Panc1 (cell line): ENCODE measurements at regions not wholly inside any gene's neighbourhood (a gene's known extent, or its start where the extent isn't known, plus 50 kb on each side); places are given as distances from the start of the nearest gene placed in this dataset.

Experiments used
- ATAC-seq: fragments of 200-7000 bp; cut with Tn5 transposase; 2 replicates; pipeline ENCODE4 v1.9.1; 2020; ENCODE audit warnings: mild to moderate bottlenecking, moderate library complexity
- BruUV-seq: library from RNA; stranded (reverse); fragments of 400-500 nt; replicated peaks from 2 replicates; lab custom pipeline; 2021; lab: Mats Ljungman, UMichigan
- CTCF ChIA-PET: fragments of 300-600 bp; sonication (Branson Sonifier 250); formaldehyde crosslinking; loops from one replicate; lab custom pipeline; 2022; ENCODE audit warnings: antibody characterized with exemption; lab: Charles Lee
- POLR2A ChIA-PET: fragments of 300-600 bp; sonication (Branson Sonifier 250); formaldehyde crosslinking; loops from one replicate; lab custom pipeline; 2022; ENCODE audit warnings: antibody characterized with exemption; lab: Charles Lee
- DNase-seq: peaks from one replicate; pipeline ENCODE4 v3.0.0-alpha.2; 2010; ENCODE audit warnings: low read depth, low spot score
- H3K27ac ChIP-seq: 2 replicates; pipeline ENCODE4 v1.5.1; 2011; ENCODE audit warnings: mild to moderate bottlenecking, low read length, inconsistent platforms
- H3K27me3 ChIP-seq: fragments of 200-500 bp; sonication (Bioruptor generic); 2 replicates; pipeline ENCODE4 v1.6.0; 2014; ENCODE audit warnings: low read length, inconsistent platforms; ENCODE audit not compliant: control insufficient read depth, insufficient read depth
- H3K36me3 ChIP-seq: fragments of 200-500 bp; sonication (Bioruptor generic); 2 replicates; pipeline ENCODE4 v1.5.1; 2014; ENCODE audit warnings: inconsistent platforms, mild to moderate bottlenecking, low read length, moderate library complexity; ENCODE audit not compliant: control insufficient read depth, insufficient read depth
- H3K4me1 ChIP-seq: 2 replicates; pipeline ENCODE4 v1.5.1; 2011; ENCODE audit warnings: inconsistent platforms, mild to moderate bottlenecking, low read length, moderate library complexity; ENCODE audit not compliant: control insufficient read depth, insufficient read depth
- H3K4me3 ChIP-seq, 2 experiments: 2 replicates each; pipeline ENCODE4 v1.5.1; 2011 to 2012; ENCODE audit warnings: low read depth in 2 of 2, low read length in 2 of 2, mild to moderate bottlenecking in 2 of 2, inconsistent platforms in 1 of 2, moderate library complexity in 1 of 2
- H3K9me3 ChIP-seq: fragments of 200-500 bp; sonication (Bioruptor generic); 2 replicates; pipeline ENCODE4 v1.5.1; 2014; ENCODE audit warnings: low read depth, mild to moderate bottlenecking, inconsistent platforms, low read length, moderate library complexity; ENCODE audit not compliant: control insufficient read depth, insufficient read depth
- POLR2AphosphoS5 ChIP-seq: IDR thresholded peaks from 2 replicates; pipeline ENCODE4 v1.6.1; 2012; ENCODE audit warnings: mild to moderate bottlenecking, low read depth, low read length, moderate library complexity
- in situ Hi-C: cut with HindIII; loops from 2 replicates; pipeline ENCODE4 v1.10.0; 2016; ENCODE audit warnings: low sequenced_read_pairs, low pct_unique_long_range_greater_than_20kb
- intact Hi-C: fragments of 100-400 bp; cut with micrococcal nuclease; formaldehyde crosslinking; loops from one replicate; pipeline ENCODE4 v1.10.0; 2022; ENCODE audit not compliant: unreplicated experiment
- TF ChIP-seq, protein P1 (sequence below): fragments of 450-650 bp; IDR thresholded peaks from 2 replicates; pipeline ENCODE4 v1.5.1; 2017; ENCODE audit warnings: mild to moderate bottlenecking
- TF ChIP-seq, protein P2 (sequence below), 2 experiments: IDR thresholded peaks; 2 replicates each; pipeline ENCODE4 v1.6.1; 2011 to 2012; ENCODE audit warnings: low read depth in 2 of 2, control low read depth in 1 of 2, low read length in 1 of 2, mild to moderate bottlenecking in 1 of 2, moderate library complexity in 1 of 2; ENCODE audit not compliant: insufficient read depth in 1 of 2

DNA sequence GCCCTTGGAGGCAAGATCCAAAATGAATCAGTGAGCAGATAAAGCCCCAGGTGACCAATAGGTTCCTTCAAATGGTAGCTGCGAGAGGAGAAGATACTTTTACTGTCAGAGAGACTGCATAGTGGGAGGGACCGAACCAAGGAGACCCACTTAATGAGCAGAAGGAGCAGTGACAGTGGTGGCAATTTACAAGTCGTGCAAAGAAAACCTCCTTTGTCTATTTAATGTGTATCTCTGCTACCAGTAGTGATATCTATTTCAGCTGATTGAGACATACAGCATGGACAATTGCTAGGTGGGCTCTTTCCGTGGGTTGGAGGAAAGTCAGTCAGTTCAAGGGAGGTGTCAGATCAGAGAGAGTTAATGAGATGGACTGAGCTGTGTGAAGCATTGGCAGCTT lies 480.4 kb downstream of the GATA3 start:
- Histone ChIP-seq H3K4me1 (no peaks in the 10 kb centered on the region), H3K9me3 (no peaks in the 10 kb centered on the region), H3K36me3 (no peaks in the 10 kb centered on the region), H3K27me3 (no peaks in the 10 kb centered on the region), H3K27ac (no peak overlapping the region), H3K4me3 (no peak overlapping the region)
- ATAC-seq, result no peak
- no peak for DNase-seq
- CTCF ChIA-PET, result no interaction called here
- TF ChIP-seq, protein P1, sequence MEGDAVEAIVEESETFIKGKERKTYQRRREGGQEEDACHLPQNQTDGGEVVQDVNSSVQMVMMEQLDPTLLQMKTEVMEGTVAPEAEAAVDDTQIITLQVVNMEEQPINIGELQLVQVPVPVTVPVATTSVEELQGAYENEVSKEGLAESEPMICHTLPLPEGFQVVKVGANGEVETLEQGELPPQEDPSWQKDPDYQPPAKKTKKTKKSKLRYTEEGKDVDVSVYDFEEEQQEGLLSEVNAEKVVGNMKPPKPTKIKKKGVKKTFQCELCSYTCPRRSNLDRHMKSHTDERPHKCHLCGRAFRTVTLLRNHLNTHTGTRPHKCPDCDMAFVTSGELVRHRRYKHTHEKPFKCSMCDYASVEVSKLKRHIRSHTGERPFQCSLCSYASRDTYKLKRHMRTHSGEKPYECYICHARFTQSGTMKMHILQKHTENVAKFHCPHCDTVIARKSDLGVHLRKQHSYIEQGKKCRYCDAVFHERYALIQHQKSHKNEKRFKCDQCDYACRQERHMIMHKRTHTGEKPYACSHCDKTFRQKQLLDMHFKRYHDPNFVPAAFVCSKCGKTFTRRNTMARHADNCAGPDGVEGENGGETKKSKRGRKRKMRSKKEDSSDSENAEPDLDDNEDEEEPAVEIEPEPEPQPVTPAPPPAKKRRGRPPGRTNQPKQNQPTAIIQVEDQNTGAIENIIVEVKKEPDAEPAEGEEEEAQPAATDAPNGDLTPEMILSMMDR, result no peak
- TF ChIP-seq POLR2AphosphoS5, result no peak
- TF ChIP-seq, protein P2, sequence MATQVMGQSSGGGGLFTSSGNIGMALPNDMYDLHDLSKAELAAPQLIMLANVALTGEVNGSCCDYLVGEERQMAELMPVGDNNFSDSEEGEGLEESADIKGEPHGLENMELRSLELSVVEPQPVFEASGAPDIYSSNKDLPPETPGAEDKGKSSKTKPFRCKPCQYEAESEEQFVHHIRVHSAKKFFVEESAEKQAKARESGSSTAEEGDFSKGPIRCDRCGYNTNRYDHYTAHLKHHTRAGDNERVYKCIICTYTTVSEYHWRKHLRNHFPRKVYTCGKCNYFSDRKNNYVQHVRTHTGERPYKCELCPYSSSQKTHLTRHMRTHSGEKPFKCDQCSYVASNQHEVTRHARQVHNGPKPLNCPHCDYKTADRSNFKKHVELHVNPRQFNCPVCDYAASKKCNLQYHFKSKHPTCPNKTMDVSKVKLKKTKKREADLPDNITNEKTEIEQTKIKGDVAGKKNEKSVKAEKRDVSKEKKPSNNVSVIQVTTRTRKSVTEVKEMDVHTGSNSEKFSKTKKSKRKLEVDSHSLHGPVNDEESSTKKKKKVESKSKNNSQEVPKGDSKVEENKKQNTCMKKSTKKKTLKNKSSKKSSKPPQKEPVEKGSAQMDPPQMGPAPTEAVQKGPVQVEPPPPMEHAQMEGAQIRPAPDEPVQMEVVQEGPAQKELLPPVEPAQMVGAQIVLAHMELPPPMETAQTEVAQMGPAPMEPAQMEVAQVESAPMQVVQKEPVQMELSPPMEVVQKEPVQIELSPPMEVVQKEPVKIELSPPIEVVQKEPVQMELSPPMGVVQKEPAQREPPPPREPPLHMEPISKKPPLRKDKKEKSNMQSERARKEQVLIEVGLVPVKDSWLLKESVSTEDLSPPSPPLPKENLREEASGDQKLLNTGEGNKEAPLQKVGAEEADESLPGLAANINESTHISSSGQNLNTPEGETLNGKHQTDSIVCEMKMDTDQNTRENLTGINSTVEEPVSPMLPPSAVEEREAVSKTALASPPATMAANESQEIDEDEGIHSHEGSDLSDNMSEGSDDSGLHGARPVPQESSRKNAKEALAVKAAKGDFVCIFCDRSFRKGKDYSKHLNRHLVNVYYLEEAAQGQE (IDR thresholded peaks at IDR 0.05; ENCODE audit: insufficient read depth in 1 of 2, low read depth in 2 of 2, low read length in 1 of 2), result no peak
- no TSS peak for BruUV-seq
- in situ Hi-C loops, result no loop called here
- intact Hi-C loops, result no loop called here
- POLR2A ChIA-PET, result no interaction called here

DNA sequence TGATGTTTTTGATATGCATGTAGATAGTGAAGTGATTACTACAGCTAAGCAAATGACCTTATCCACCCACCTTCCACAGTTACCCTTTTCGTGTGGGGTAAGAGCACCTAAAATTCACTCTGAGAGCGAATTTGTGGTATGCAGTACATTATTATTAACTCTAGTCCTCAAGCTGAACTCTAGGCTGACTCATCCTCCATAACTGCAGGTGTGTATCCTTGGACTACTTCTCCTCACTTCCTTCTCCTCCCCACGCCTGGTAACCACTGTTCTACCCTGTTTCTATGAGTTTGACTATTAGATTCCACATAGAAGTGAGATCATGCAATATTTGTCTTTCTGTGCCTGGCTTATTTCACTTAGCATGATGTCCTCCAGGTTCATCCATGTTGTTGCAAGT lies 484.6 kb downstream of the GATA3 start:
- Histone ChIP-seq H3K27ac (no peak overlapping the region), H3K36me3 (no peaks in the 10 kb centered on the region), H3K4me3 (no peak overlapping the region), H3K9me3 (no peaks in the 10 kb centered on the region), H3K27me3 (no peaks in the 10 kb centered on the region), H3K4me1 (no peaks in the 10 kb centered on the region)
- ChIA-PET CTCF (no interaction called here), POLR2A (no interaction called here)
- no peak for DNase-seq
- no peak for ATAC-seq
- BruUV-seq, result no TSS peak
- TF ChIP-seq, protein P1, result no peak
- TF ChIP-seq, protein P2 (IDR thresholded peaks at IDR 0.05; ENCODE audit: insufficient read depth in 1 of 2, low read depth in 2 of 2, low read length in 1 of 2), result no peak
- intact Hi-C loops, result no loop called here
- in situ Hi-C loops, result no loop called here
